ENCODE measurements at regions not wholly inside any gene's neighbourhood (a gene's known extent, or its start where the extent isn't known, plus 50 kb on each side); places are given as distances from the start of the nearest gene placed in this dataset.
A peak's percentile ranks its signal among the peaks of the same experiment; 100 is the strongest.
"Not testable (repeated sequence)": the region's sequence is repeated elsewhere in the genome, so short reads cannot be mapped to it uniquely, and the experiment has no call there.

DNA sequence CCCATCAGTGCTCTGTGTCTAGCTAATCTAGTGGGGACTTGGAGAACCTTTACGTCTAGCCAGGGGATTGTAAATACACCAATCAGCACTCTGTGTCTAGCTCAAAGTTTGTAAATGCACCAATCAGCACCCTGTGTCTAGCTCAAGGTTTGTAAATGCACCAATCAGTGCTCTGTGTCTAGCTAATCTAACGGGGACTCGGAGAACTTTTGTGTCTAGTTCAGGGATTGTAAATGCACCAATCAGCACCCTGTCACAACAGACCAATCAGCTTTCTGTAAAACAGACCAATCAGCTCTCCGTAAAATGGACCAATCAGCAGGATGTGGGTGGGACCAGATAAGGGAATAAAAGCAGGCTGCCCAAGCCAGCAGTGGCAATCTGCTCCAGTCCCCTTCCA, 268.3 kb upstream of the MKLN1 start:
- DNase-seq (ENCODE audit: low spot score in 2 of 2); FAIRE-seq: not testable (repeated sequence)

DNA sequence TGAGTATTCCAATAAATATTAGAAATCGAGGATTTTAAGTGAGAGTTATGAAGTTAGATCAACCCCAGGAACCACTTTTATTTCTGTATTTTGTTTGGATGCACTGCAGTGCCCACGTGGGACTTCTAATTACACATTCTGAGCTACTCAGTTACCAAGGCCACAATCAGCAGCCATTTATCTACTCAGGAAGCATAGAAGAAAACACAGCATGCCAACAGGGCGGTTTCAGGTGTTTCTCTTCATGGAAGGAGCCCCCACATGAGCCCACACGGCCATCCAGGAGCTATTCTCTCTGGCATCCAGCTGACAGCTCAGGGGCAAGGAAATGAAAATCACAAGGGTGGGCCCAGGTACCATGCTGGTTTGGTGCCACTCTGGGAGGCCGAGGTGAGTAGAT, 266.5 kb upstream of the MKLN1 start:
- FAIRE-seq (no peak), DNase-seq (ENCODE audit: low spot score in 2 of 2) (no peak)

DNA sequence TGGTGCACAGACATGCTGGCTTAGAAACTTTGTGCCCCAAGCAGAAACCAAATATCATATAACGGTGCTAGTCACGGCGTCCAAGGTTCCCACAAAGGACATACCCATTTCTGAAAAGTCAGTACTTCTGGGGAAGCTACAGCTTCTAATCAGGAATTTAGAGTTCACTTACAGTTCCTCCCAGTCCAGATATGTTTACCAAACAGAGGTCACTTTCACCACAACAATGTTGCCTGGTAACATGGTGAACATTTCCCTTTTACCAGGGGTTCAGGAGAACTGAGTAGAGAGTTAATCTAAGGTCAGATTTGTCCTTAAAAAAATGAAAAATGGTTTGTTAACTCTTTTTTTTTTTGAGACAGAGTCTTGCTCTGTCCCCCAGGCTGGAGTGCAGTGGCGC, 265.9 kb upstream of the MKLN1 start:
- FAIRE-seq (no peak), DNase-seq (ENCODE audit: low spot score in 2 of 2) (no peak)

DNA sequence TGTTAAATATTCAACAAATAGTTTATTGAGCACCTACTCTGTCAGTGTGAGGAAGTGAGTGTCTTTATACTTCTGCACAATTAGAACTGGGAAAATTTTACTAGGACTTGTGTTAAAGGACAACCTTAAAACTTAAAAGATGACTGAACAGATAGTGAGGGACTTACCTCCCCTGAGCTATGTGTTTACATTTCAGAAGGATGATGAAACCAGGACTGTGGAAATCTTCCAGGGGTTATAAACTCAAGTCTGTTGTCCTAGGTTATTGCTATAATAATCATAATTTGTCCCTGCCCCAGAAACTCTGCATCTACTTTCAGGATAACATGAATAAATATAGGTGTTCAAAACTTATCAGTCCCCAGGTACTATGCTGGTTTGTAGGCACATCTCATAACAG, 261.0 kb upstream of the MKLN1 start:
- no peak for FAIRE-seq
- DNase-seq (ENCODE audit: low spot score in 2 of 2) = no peak

DNA sequence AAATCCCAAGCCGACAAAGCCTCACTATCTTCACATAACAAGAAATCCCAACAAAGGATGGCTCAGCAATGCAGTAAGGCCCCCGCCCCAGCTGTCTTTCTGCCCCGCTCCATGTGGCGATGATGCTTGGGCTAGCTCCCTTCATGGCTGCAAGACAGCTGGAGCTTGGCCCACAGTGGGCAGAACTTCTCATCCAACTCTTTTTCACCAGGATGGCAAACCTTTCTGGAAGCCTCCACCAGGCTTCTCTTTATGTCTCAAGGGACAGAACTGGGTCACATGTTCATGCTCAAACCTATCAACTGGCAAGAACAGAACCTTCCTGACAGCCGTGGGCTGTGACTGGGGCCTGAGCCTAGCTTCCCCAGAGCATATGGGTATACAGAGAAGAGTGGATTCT, 260.5 kb upstream of the MKLN1 start:
- no peak for DNase-seq (ENCODE audit: low spot score in 2 of 2)

DNA sequence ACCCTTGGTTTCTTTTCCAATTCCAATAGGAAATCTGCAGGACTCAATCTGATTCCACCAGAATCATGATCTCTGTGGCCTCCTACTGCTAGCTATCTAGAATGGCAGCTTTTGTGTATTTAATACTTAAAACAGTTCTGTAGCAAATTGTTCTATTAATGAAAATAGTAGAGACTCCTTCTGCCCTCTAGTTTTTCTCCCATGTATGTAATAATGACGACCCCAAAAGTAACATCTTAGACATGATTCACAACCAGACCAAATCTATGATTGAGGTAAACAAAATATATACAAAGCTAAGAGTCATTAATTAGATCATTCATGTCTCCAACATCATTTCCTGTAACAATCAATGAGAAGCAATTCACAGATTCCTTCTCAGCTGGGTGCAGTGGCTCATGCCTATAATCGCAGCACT, 259.1 kb upstream of the MKLN1 start:
- DNase-seq (ENCODE audit: low spot score in 2 of 2) = no peak
- FAIRE-seq = no peak

More for the DNA sequence above, 260.5 kb upstream of the MKLN1 start:
- FAIRE-seq = no peak

DNA sequence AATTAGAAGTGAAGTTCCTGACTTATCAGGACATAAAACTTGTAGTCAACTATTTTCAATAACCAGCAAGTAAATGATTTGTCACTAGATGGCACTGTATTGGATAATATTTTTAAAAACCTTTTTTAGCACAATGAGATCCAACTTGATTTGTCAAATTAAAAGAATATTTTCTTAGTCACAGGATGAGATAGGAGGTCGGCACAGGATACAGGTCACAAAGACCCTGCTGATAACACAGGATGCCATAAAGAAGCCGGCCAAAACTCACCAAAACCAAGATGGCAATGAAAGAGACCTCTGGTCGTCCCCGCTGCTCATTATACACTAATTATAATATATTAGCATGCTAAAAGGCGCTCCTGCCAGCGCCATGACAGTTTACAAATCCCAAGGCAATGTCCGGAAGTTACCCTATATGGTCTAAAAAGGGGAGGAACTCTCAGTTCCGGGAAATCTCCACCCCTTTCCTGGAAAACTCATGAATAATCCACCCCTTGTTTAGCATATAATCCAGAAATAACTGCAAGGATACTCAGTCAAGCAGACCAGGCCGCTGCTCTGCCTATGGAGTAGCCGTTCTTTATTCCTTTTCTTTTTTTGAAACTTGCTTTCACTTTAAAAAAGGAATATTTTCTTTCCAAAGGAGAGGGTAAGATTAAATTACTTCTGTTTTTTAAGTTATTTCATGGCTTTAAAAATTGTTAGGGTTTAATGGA, 255.7 kb upstream of the MKLN1 start:
- FAIRE-seq = peak; percentile 19
- DNase-seq (ENCODE audit: low spot score in 2 of 2) = no peak

DNA sequence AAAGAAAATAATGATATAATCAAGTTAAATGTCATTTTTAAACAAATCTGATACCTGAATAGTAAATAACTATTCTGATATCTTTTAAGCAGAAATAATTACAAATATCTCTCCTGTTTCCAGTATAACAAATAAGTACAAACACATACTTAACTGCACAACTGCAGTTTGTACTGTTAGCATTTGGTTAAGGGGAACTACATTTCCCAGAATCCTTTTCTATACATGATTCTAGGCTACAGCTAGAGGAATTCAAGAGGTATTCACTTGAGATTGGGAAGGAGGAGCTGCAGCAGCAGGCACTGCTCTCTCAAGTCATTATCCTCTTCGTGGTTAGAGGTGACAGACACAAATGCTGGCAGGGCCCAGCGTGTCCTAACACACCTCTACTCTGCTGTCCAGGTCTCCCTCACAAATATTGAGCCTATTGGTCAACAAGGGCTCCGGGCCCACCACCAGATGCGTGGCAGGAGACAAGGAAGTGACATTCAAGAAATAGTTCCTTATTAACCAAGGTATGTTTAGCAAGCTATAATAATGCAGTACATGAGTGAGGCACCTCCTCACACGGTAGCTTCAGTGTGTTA, 255.1 kb upstream of the MKLN1 start:
- DNase-seq (ENCODE audit: low spot score in 2 of 2) (no peak), FAIRE-seq (no peak)

DNA sequence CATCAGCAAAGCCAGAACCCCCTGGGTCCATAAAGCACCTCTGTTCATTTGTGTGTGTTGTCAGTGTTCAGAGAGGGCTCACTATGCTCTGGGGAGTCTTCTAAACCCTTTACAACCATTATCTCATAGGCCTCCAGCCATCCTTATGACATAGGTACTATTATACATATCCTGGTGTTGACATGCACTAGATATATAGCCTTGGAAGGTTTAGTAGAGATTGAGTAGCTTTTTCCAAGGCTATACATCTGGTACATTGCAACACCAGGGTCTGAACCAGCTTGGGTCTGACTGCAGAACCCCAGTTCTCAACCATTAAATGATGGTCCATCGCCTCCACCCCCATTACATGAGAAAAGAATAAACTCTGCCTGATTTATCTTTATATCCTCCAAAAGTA, 253.6 kb upstream of the MKLN1 start:
- DNase-seq (ENCODE audit: low spot score in 2 of 2) = no peak
- FAIRE-seq = no peak

DNA sequence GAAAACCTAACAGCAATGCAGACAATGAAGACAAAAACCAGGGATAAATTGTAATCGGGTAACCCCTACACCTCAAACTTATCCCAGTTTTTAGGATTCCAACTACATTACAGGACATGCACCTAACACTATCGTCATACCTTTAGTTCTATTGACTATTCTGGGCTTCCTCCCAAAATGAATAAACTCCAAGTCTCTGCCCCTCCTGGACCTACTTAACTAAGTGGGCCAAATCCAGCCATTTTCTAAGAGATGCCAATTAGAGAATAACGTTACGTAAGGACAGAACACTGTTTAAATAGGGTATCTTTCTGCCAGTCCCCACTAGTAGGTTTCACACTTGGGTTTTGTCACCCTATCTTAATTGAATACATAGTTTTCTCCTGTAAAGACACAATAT, 253.1 kb upstream of the MKLN1 start:
- DNase-seq (ENCODE audit: low spot score in 2 of 2) (no peak), FAIRE-seq (no peak)

DNA sequence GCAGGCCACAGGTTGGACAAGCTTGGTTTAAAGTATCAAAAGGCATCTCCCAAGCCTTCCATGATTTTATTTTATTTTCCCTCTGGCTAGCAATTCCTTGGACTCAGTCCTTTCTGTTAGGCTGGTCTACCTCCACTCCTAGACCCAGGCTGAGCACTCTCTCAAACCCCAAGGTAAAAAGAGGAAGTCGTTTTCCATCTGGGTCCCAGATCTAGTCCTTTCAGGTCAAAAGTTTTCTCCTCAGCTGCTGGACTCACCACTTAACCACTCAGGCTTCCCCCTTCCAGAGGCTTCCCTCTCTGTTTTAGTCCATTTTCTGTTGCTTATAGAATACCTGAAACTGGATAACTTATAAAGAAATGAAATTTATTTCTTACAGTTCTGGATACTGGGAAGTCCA, 252.3 kb upstream of the MKLN1 start:
- DNase-seq (ENCODE audit: low spot score in 2 of 2) = no peak
- no peak for FAIRE-seq

DNA sequence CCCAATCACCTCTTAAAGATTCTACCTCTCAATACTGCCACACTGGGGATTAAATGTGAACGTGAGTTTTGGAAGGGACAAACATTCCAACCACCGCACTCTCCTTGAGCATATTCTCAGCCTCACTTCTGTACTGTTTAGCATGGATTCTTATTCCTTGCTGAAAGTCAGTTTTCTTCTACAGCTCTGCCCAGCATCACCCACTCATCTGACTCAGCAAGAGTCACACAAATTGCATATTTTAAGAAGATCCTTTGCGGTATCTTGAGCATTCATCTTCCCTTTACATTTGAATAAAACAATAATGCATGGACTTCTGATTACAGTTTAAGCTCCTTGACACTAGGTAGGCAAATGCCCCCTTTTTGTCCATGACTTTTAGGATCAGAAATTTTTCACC, 251.6 kb upstream of the MKLN1 start:
- DNase-seq (ENCODE audit: low spot score in 2 of 2) (no peak), FAIRE-seq (no peak)

DNA sequence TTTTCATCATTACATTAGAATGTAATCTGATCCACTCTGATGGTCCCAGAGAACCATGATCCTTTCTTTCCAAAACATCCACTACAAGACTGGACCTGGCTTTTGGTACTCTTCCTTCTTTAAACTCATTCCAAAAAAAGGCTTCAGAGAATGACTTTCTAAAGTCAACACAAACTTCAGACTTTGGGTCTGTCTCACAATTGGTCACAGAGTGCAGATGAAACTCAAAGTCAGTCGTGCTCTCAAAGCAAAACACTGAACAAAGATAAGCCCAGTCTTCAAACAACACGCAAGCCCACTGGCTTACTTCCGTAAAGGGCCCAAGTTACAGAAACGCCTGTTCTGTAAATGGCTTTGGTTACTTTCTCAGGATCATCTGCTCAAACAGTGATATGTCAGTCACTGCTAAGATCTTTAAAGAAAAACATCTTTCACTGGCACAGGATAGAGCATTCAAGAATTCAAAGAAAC, 250.9 kb upstream of the MKLN1 start:
- FAIRE-seq = no peak
- no peak for DNase-seq (ENCODE audit: low spot score in 2 of 2)

DNA sequence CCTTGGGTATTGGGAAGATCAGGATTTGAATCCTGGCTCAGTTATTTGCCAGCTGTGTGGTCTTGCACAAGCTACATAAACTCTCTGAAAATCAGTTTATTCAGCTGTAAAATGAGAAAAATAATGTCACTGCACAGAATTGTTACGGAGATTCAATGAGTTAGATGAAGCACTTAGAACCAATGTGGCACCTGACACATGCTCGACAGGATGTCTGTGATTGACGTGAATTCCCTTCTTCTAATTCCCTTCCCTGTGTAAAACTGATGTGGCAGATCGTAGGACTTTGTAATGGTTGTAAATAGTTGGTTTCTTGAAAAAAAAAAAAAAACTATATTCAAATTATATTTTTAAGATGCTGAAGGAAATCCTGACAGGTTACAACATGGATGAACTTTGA, 249.9 kb upstream of the MKLN1 start:
- FAIRE-seq = no peak
- no peak for DNase-seq (ENCODE audit: low spot score in 2 of 2)

DNA sequence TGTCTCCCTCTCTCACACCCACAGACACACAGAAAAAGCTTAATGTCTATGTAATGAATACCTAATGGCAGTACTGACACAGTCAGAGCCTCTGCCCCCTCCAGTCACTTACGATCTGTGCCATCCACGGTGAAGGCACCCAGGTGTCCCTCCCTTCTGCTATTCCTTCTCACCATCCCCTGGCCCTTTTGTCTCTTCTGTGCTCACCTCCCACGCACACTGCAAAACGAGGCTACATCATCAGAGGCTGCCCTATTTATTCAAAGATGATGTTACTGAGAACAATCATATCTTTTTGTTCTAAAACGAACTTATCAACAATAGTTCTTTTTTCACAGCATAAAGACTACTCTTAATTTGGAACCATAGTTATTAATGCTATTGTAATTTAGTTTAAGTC, 246.9 kb upstream of the MKLN1 start:
- DNase-seq (ENCODE audit: low spot score in 2 of 2) (no peak), FAIRE-seq (no peak)

DNA sequence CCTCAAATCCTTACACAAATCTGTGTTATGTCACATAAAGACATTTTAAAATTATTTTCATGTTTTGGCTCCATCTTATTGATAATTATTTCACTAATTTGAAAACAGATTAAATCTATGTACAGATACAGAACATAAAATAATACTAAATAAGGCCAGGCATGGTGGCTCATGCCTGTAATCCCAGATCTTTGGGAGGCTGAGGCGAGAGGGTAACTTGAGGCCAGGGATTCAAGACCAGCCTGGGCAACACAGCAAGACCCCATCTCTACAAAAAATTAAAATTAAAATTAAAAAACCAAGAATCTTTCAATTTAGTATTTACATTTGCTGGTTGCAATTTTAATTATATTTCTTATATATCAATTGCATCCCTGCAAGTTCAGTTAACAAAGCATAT, 246.4 kb upstream of the MKLN1 start:
- no peak for DNase-seq (ENCODE audit: low spot score in 2 of 2)
- no peak for FAIRE-seq

DNA sequence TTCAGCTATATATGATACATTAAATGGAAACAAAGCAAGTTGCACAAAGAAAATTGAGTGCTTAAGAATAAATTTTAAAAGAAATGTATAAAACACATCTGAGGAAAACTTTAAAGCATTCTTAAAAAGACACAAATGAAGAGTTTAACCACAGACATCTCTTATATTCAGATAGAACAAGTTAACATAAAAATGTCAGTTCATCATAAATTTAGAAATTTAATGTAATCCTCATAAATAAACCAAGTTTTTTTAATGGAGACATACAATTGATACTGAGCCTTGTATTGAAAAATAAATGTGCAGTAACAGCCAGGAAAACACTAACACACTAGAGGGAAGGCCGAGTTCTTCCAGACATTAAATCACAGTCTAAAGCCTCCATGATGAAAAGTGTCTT, 243.9 kb upstream of the MKLN1 start:
- DNase-seq (ENCODE audit: low spot score in 2 of 2) (no peak), FAIRE-seq (no peak)

DNA sequence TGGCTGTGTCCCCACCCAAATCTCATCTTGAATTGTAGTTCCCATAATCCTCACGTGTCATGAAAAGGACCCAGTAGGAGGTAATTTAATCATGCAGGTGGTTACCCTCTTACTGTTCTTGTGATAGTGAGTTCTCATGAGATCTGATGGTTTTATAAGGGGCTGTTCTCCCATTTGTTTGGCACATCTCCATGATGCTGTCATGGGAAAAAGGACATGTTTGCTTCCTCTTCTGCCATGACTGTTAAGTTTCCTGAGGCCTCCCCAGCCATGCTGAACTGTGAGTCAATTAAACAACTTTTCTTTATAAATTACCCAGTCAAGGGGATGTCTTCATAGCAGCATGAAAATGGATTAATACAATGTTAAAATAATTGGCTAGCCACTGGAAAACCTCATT, 243.3 kb upstream of the MKLN1 start:
- DNase-seq (ENCODE audit: low spot score in 2 of 2); FAIRE-seq: not testable (repeated sequence)

DNA sequence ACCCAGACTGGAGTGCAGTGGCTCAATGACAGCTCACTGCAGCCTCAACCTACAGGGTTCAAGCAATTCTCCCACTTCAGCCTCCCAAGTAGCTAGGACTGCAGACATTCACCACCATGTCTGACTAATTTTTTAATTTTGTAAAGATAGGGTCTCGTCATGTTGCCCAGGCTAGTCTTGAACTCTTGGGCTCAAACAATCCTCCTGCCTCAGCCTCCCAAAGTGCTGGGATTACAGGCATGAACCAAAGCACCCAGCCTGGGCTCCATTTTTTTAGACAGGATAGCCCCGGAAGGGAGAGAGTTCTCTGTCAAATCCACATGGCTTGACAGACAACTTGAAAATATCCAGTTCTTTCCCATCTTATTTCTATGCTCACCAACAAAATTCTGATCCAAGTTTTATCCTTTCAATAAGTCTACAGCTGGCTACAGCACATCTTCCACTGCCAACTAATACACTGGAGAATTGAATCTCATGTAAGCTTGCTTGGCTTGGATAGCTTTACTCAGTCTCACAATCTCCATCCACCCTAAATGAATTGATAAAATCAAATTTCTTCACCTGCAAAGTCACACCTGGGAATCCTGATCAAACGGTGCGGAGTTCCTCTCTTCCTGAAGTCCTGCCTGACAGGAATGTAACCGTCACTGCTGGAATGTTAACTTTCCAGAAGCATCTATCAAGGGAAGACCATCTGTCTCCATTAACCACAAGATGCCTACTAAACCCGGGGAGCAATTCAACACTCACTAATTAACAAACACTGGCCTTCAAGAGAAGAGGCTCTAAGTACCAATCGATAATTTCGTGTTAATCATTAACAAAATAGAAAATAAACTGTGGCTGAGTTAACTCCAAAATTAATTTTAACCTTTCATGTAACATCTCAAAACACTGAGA, 239.7 kb upstream of the MKLN1 start:
- FAIRE-seq (no peak), DNase-seq (ENCODE audit: low spot score in 2 of 2) (no peak)

DNA sequence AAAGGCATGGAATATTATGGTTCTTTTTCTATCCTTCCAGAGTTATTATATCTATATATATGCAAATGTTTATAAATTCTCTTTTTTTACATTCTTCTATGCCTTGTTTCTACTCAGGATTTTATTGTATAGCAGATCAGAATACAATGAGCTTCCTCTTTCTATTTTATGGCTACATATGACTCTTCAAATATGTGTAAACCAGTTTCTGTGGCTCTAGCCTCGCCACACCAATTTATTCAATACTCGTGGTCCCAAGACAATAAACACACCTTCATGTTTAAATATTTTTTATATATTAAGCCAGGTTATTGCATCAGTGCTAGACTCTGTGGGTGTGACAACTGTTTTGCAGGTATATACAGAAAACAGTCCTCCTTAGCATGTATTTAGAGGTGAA, 237.5 kb upstream of the MKLN1 start:
- DNase-seq (ENCODE audit: low spot score in 2 of 2) = no peak
- FAIRE-seq = no peak

DNA sequence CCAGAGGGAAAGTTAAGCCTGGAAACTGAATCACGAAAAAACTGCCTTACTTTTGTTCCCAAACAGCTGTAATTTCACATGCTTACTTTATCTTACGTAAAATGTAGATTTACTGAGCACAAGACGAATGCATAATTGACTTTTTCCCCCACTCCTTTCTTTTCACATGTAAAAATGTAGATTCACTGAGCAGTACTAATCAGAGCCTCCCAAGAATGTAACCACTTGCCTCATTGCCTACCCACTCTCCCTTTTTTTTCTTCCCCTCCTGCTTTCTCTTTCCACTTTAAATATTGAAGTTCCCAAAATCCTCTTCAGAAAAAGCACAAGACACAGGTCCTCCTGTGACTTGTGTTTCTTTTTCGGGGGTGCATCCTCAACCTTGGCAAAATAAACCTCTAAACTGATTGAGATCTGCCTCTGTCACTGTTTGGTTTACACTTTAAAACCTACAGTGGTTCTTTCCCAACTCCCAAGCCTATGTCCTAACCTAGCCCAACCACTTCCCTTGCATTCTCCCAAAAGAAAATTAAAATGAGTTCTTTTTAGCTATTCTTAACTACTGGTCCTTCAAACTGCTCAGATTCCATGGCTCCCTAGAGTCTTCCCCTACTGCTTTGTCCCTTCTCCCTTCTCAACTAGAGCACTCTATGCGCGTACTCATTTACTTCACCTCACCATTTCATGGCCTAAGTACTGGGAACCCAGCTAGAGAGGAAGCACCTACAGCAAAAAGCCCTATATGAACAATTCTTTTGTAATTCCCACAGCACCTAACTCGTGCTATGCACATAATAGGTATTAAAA, 236.6 kb upstream of the MKLN1 start:
- no peak for DNase-seq (ENCODE audit: low spot score in 2 of 2)
- FAIRE-seq = no peak

Measured in frontal cortex (tissue), 3 donors.